ENCODE measurements at regions not wholly inside any gene's neighbourhood (a gene's known extent, or its start where the extent isn't known, plus 50 kb on each side); places are given as distances from the start of the nearest gene placed in this dataset.

DNA sequence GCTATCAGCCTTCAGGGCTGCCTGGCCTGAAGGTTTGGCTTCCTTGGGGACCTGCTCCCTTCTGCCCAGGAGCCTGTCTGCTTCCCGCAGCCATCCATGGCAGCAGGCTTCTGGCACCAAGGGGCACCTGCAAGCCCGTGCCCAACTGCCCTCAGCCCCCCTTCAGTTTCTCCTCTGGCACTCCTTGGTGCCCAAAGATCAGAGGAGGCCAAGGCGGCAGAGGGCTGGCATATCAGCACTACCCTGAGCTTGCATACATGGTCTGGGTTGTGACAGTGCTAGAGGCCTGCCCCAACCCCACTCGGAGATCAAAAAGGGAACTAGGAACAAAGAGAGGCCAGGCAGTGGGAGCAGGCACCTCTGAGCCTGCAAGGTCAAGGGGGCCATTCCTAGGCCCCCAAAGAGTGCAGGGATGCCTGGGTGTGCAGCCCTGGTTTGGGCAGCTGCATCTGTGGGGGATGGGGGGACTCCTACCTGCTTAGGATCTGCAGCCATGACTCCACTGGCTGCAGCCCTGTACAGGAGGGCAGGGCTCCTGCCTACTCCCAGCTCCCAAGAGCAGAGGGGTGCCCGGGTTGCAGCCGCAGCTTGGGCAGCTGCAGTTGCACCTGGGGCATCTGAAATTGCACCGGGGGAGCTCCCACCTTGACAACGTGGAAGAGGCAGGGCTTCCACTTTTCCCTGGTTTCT lies 76.2 kb upstream of the TP63 start:
- no peak for TF ChIP-seq CTCF (conservative IDR thresholded peaks at IDR 0.05; ENCODE audit: low read length)
- H3K4me3 ChIP-seq (ENCODE audit: low read length), result no peak overlapping the region
- no peak for DNase-seq (ENCODE audit: low read depth)

GRCh38 chr3:189555558-189555881 lies 75.7 kb upstream of the TP63 start:
- H3K4me3 ChIP-seq (ENCODE audit: low read length), result no peak overlapping the region
- DNase-seq (ENCODE audit: low read depth), result no peak
- TF ChIP-seq CTCF (conservative IDR thresholded peaks at IDR 0.05; ENCODE audit: low read length), result no peak

GRCh38 chr3:189557824-189558223 lies 73.4 kb upstream of the TP63 start:
- no peak for DNase-seq (ENCODE audit: low read depth)
- H3K4me3 ChIP-seq (ENCODE audit: low read length), result no peak overlapping the region

DNA sequence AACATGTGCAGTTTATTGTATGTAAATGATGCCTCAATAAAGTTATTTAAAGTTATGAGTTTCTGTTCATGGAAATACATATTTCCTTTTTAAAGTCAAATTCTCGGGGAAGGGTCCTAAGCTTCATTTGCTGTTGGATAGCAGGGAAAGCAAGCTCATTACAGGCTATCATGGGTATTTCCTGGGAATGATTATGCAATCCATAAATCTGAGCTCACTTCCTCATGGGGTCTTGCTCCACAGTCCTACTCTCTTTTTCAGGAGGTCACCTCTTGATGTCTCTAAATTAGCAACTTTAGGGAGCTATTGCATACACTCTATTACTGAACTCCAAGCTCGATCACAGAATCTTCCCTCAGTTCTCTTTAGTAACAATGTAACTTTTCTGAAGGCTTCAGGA lies 69.9 kb upstream of the TP63 start:
- no peak for TF ChIP-seq CTCF (conservative IDR thresholded peaks at IDR 0.05; ENCODE audit: low read length)
- H3K4me3 ChIP-seq (ENCODE audit: low read length), result no peak overlapping the region
- no peak for DNase-seq (ENCODE audit: low read depth)

More at GRCh38 chr3:189557824-189558223, 73.4 kb upstream of the TP63 start:
- no peak for TF ChIP-seq CTCF (conservative IDR thresholded peaks at IDR 0.05; ENCODE audit: low read length)

DNA sequence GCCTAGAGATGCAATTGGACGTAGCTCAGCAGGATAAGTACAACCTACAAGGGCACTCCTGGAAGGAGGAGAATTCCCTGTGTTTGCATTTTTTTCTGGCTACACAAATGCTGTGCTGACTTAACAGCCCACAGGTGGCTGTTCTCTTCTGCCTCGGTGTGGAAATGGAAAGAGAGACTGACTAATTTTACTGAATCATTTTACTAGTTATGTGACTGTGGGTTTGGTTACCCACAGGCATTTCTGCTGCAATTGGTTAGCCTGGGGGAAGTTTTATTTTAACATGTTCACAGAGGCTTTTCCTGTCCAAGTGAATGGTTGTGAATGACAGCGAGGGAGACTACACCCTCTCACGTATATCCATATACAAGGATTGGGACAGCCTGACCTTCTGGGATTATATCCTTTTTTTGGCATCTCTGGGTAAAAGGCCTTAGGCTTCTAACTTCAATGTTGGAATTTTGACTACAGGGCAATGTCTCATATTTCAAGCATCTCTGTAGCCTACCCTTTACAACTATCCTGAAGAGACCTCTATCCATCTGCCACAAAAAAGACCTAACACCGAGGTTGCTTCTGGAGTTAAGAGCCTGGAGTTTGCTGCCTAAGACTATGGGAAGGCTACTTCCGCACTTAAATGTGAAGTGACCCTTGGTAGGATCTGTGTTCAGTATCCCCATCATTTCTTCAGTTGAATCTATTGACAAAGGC lies 67.2 kb upstream of the TP63 start:
- 0 out of 2 replicates have a peak, but pooled peaks have one; percentile 1 for TF ChIP-seq CTCF (conservative IDR thresholded peaks at IDR 0.05; ENCODE audit: low read length)
- peak; percentile 88 for DNase-seq (ENCODE audit: low read depth)

GRCh38 chr3:189566550-189567130 lies 64.5 kb upstream of the TP63 start:
- H3K4me3 ChIP-seq (ENCODE audit: low read length), result no peak overlapping the region
- no peak for TF ChIP-seq CTCF (conservative IDR thresholded peaks at IDR 0.05; ENCODE audit: low read length)

More for the DNA sequence above, 67.2 kb upstream of the TP63 start:
- H3K4me3 ChIP-seq (ENCODE audit: low read length), result no peak overlapping the region

DNA sequence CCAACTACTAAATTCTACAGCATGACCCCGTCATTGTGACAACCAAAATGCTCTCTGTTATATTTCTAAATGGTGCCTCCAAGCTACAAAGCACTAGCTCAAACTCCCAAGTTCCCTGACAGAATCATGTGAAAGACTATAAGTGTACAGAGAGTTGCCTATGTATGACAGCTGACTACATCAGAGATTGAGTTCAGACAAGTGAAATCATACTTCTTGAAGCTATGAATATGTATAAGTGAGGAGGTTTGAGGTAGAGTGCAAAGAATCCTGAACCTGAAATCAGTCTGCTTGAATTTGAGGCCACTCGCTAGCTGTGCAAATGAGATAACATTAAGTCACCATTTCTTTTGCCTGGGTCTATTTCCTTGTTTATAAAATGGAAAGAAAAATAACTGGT lies 63.9 kb upstream of the TP63 start:
- TF ChIP-seq CTCF (conservative IDR thresholded peaks at IDR 0.05; ENCODE audit: low read length), result no peak
- H3K4me3 ChIP-seq (ENCODE audit: low read length), result no peak overlapping the region
- no peak for DNase-seq (ENCODE audit: low read depth)

More at GRCh38 chr3:189566550-189567130, 64.5 kb upstream of the TP63 start:
- no peak for DNase-seq (ENCODE audit: low read depth)

Measured in AG10803 (cell line).